RWPE2 (cell line): ENCODE measurements at regions not wholly inside any gene's neighbourhood (a gene's known extent, or its start where the extent isn't known, plus 50 kb on each side); places are given as distances from the start of the nearest gene placed in this dataset.

Experiments
- ATAC-seq: fragments of 200-7000 bp; cut with Tn5 transposase; 3 replicates; pipeline ENCODE4 v1.9.1; 2021; ENCODE audit warnings: low read depth
- DNase-seq: peaks from one replicate; pipeline ENCODE4 v3.0.0-alpha.2; 2020; ENCODE audit warnings: low spot score
- H3K27ac ChIP-seq: fragments of 450-650 bp; 2 replicates; pipeline ENCODE4 v1.5.1; 2017; ENCODE audit warnings: mild to moderate bottlenecking; ENCODE audit not compliant: poor library complexity, severe bottlenecking
- H3K27me3 ChIP-seq: fragments of 250-450 bp; sonication (Bioruptor Pico); 2 replicates; pipeline ENCODE4 v1.5.1; 2021; ENCODE audit warnings: mild to moderate bottlenecking, moderate library complexity; ENCODE audit not compliant: insufficient read depth, poor library complexity, severe bottlenecking
- H3K36me3 ChIP-seq: fragments of 250-450 bp; sonication (Bioruptor Pico); 2 replicates; pipeline ENCODE4 v1.5.1; 2020; ENCODE audit warnings: low read depth, mild to moderate bottlenecking, moderate library complexity
- H3K4me1 ChIP-seq: fragments of 250-450 bp; sonication (Bioruptor Pico); 2 replicates; pipeline ENCODE4 v1.5.1; 2021; ENCODE audit warnings: mild to moderate bottlenecking, moderate library complexity; ENCODE audit not compliant: insufficient read depth, poor library complexity, severe bottlenecking
- H3K4me3 ChIP-seq: fragments of 250-450 bp; sonication (Bioruptor Pico); 2 replicates; pipeline ENCODE4 v1.5.1; 2021; ENCODE audit warnings: mild to moderate bottlenecking, moderate library complexity; ENCODE audit not compliant: severe bottlenecking
- H3K9me3 ChIP-seq: fragments of 250-450 bp; sonication (Bioruptor Pico); 2 replicates; pipeline ENCODE4 v1.5.1; 2021; ENCODE audit warnings: mild to moderate bottlenecking, moderate library complexity; ENCODE audit not compliant: severe bottlenecking
- TF ChIP-seq, protein P1 (sequence below): fragments of 450-650 bp; IDR thresholded peaks from one replicate; pipeline ENCODE4 v1.5.1; 2017; ENCODE audit warnings: mild to moderate bottlenecking, moderate library complexity; ENCODE audit not compliant: poor library complexity, severe bottlenecking

- Histone ChIP-seq H3K9me3 (no peaks in the 10 kb centered on the region), H3K4me3 (no peak overlapping the region), H3K27ac (peak overlapping the region; percentile 81), H3K4me1 (peaks cover 29% of the 10 kb centered on the region), H3K27me3 (no peaks in the 10 kb centered on the region), H3K36me3 (no peaks in the 10 kb centered on the region)
- TF ChIP-seq, protein P1, sequence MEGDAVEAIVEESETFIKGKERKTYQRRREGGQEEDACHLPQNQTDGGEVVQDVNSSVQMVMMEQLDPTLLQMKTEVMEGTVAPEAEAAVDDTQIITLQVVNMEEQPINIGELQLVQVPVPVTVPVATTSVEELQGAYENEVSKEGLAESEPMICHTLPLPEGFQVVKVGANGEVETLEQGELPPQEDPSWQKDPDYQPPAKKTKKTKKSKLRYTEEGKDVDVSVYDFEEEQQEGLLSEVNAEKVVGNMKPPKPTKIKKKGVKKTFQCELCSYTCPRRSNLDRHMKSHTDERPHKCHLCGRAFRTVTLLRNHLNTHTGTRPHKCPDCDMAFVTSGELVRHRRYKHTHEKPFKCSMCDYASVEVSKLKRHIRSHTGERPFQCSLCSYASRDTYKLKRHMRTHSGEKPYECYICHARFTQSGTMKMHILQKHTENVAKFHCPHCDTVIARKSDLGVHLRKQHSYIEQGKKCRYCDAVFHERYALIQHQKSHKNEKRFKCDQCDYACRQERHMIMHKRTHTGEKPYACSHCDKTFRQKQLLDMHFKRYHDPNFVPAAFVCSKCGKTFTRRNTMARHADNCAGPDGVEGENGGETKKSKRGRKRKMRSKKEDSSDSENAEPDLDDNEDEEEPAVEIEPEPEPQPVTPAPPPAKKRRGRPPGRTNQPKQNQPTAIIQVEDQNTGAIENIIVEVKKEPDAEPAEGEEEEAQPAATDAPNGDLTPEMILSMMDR, result no peak
- DNase-seq (no peak), ATAC-seq (peak; percentile 54)
These were observed 391.1 kb downstream of the LRIG3 start for GRCh38 chr12:58529114-58529665.

GRCh38 chr12:58529897-58530741 lies 390.2 kb downstream of the LRIG3 start:
- no peaks in the 10 kb centered on the region for H3K9me3 ChIP-seq
- ATAC-seq (peak; percentile 92), DNase-seq (no peak)
- peak overlapping the region; percentile 81 for H3K27ac ChIP-seq
- H3K4me3 ChIP-seq, result no peak overlapping the region
- TF ChIP-seq, protein P1, result no peak
- peaks cover 30% of the 10 kb centered on the region for H3K4me1 ChIP-seq
- no peaks in the 10 kb centered on the region for H3K36me3 ChIP-seq
- H3K27me3 ChIP-seq, result no peaks in the 10 kb centered on the region

GRCh38 chr12:58530742-58531062 lies 389.6 kb downstream of the LRIG3 start:
- TF ChIP-seq, protein P1, result no peak
- H3K4me1 ChIP-seq, result peaks cover 30% of the 10 kb centered on the region
- no peaks in the 10 kb centered on the region for H3K9me3 ChIP-seq
- ATAC-seq (peak; percentile 51; the same call in 2 of the 3 replicates), DNase-seq (no peak)
- H3K4me3 ChIP-seq, result no peak overlapping the region
- peak overlapping the region; percentile 81 for H3K27ac ChIP-seq
- no peaks in the 10 kb centered on the region for H3K27me3 ChIP-seq
- H3K36me3 ChIP-seq, result no peaks in the 10 kb centered on the region

DNA sequence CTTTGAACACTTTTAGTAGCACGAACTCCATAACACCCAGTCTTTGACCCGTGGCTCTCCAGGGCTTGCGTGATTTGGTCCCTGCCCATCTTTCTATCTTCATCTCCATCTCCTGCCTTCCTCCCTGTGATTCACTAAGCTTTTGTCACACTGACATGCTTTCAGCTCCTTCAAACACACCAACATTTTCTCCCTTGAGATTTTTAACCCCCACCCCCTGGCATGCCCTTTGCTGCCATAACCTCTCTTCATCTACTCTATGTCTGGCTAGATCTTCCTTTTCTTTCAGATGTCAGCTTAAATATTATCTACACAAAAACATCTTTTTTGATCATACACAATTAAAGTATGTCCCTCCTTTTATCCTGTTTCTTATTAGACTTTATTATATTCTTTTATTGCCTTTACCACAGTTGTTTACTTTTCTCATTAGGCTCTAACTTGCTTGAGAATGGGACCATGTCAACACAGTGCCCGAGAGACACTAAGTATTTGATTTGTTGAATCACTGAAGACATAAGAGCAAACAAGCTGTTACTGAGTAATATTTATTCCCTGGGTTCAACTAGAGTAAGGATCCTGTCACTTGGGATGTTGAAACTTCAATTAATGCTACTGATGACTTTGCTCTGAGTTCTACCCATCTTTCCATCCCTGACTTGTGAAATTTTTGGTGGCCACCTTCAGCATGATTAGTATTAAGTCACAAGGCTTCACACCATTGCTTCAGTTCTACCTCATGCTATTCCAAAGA lies 387.3 kb downstream of the LRIG3 start:
- Histone ChIP-seq H3K36me3 (no peaks in the 10 kb centered on the region), H3K4me1 (peaks cover 36% of the 10 kb centered on the region), H3K9me3 (no peaks in the 10 kb centered on the region), H3K27me3 (no peaks in the 10 kb centered on the region), H3K27ac (peak overlapping the region; percentile 16), H3K4me3 (no peak overlapping the region)
- TF ChIP-seq, protein P1, result no peak
- ATAC-seq (no peak), DNase-seq (no peak)
